RWPE1 (cell line): ENCODE measurements at regions not wholly inside any gene's neighbourhood (a gene's known extent, or its start where the extent isn't known, plus 50 kb on each side); places are given as distances from the start of the nearest gene placed in this dataset.

Experiments used
- CTCF ChIA-PET: fragments of 350-600 bp; sonication (Branson Sonifier 250); formaldehyde crosslinking; extraction: SDS; loops from one replicate; lab custom pipeline; 2021; lab: Yijun Ruan, JAX
- POLR2A ChIA-PET: fragments of 400-600 bp; formaldehyde crosslinking; extraction: SDS; loops from one replicate; lab custom pipeline; 2020; ENCODE audit warnings: antibody characterized with exemption; ENCODE audit not compliant: low non-redundant PET; lab: Yijun Ruan, JAX
- DNase-seq: peaks from one replicate; pipeline ENCODE4 v3.0.0; 2012; ENCODE audit warnings: low spot score
- H3K27ac ChIP-seq: fragments of 450-650 bp; 2 replicates; pipeline ENCODE4 v1.5.1; 2017
- CTCF ChIP-seq: fragments of 450-650 bp; conservative IDR thresholded peaks from 2 replicates; pipeline ENCODE4 v1.5.1; 2017; ENCODE audit warnings: low read depth, mild to moderate bottlenecking

GRCh38 chr3:84893211-84893610, 65.6 kb upstream of the CADM2 start:
- H3K27ac ChIP-seq = no peak overlapping the region
- CTCF ChIA-PET = interaction anchor here (0.6 kb wide), 1 partner anchor 231 kb away, joined by 3 read pairs; no protein-coding TSS in a partner anchor
- TF ChIP-seq CTCF = no peak
- DNase-seq = no peak
- POLR2A ChIA-PET = no interaction called here

- no peak for TF ChIP-seq CTCF
- CTCF ChIA-PET = no interaction called here
- H3K27ac ChIP-seq = no peak overlapping the region
- no peak for DNase-seq
- POLR2A ChIA-PET = no interaction called here
Measured at GRCh38 chr3:84904212-84904611, 54.6 kb upstream of the CADM2 start.

GRCh38 chr3:84904816-84905555, 53.8 kb upstream of the CADM2 start:
- no peak for TF ChIP-seq CTCF
- no peak overlapping the region for H3K27ac ChIP-seq
- ChIA-PET CTCF (no interaction called here), POLR2A (no interaction called here)
- no peak for DNase-seq

- TF ChIP-seq CTCF = no peak
- ChIA-PET CTCF (no interaction called here), POLR2A (no interaction called here)
- no peak overlapping the region for H3K27ac ChIP-seq
- DNase-seq = no peak
Measured at GRCh38 chr3:84905556-84905920, 53.3 kb upstream of the CADM2 start.

DNA sequence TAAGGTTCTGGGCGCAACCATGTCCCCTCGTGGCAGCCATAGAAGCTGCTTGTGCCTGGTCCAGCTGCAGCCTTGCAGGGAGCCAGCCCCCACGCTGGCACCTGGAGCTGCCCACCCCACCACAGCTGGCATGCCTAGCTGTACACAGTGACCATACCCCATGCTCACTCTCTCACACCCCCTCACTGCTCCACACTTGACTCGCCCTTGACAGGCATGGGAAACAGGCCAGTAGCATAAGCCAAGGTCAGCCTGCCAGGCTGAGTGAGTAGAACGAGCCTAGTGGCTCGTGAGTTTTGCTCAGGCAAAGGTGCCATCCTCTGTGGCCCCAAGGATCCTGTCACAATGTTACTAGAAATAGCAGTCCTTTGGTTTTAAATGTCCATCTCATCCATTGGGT, 52.7 kb upstream of the CADM2 start:
- CTCF ChIA-PET = no interaction called here
- no peak for TF ChIP-seq CTCF
- POLR2A ChIA-PET = no interaction called here
- DNase-seq = no peak
- H3K27ac ChIP-seq = no peak overlapping the region
